SK-MEL-5 (cell line): ENCODE measurements at regions not wholly inside any gene's neighbourhood (a gene's known extent, or its start where the extent isn't known, plus 50 kb on each side); places are given as distances from the start of the nearest gene placed in this dataset.

Experiments
- DNase-seq: peaks from one replicate; pipeline ENCODE4 v3.0.0-alpha.2; 2016; ENCODE audit warnings: low read depth, low spot score
- in situ Hi-C: cut with HindIII; loops from 2 replicates; pipeline ENCODE4 v1.10.0; 2016; ENCODE audit warnings: low sequenced_read_pairs, high pct_unique_total_duplicates, low pct_unique_long_range_greater_than_20kb

- DNase-seq = no peak
- in situ Hi-C loops = no loop called here
These were observed 105.1 kb upstream of the ZNF507 start for GRCh38 chr19:32240316-32240715.

GRCh38 chr19:32241306-32241705 lies 104.1 kb upstream of the ZNF507 start:
- in situ Hi-C loops = no loop called here
- no peak for DNase-seq

DNA sequence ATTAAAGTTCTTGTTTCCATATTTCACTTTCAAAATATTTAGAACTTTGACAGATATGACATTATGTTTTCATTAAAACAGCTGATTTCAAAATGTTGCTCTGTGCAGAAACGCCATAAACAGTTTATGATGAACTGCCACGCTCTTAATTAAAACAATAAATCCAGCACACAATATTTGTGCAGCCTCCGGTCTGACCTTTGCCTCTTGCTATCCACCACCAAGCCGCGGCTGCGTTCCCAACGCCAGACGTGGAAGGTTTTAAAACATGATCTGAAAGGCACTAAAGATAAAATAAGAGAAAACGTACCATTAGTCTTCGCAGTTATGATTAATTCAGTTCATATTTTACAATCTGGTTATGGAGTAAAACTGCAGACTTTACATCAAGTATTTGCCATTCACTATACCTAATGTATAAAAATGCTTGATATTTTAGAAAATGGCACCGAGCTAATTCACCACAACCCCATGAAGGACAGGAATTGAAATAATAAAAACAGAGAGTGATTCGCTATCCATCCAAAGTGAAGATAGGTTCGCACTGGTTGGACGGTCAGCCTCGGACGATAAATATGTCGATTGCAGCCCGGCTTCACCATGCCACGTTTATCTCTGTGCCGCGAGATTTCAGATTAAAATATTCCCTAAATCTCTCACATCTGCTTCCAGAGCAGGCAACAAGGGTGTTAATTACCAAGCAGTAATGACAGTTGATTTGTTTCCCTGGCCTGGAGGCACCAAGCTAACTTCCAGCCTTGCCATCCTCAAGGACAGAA lies 103.3 kb upstream of the ZNF507 start:
- in situ Hi-C loops = no loop called here
- no peak for DNase-seq

GRCh38 chr19:32246006-32246405 lies 99.4 kb upstream of the ZNF507 start:
- DNase-seq = no peak
- in situ Hi-C loops = no loop called here

- DNase-seq = no peak
- in situ Hi-C loops = no loop called here
These were observed 93.6 kb upstream of the ZNF507 start for GRCh38 chr19:32251634-32252332.

GRCh38 chr19:32252333-32252669 lies 93.1 kb upstream of the ZNF507 start:
- DNase-seq = no peak
- in situ Hi-C loops = no loop called here

DNA sequence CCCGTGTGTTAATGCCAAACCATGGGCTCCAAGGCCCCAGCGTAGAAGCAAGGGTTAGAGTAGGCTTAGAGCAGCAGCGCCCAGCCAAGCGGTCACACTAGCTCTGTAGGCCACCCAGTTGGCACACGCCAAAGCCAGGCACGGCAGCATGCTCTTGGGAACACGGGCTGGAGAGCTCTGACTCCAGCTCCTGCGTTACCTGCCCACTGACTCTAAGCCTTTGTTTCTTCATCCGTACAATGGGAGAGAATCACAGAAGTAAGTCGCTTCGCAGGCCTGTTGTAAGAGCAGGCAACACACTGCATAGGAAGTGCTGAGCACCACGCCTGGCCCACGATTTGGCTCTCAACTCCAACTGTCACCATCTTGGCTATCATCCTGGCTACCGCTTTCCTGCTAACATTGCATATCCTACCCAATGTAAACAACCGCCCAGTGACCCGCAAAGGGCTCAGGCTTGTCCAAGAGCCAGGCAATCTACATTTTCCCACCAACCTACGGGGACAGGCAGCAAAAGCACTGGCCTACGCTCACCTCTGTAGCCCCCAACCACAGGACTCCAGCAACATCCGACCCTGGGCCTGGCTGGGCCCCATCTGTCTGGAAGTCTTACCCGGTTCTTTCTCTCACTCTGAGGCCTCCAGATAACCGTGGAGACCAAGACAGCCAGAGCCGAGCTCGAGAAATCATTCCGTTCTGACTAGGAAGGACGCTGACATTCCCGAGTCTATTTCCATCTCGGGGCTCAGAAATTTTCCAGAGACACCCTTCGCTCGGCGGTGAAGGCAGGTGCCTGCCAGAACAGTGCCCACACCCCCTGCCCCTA lies 91.5 kb upstream of the ZNF507 start:
- in situ Hi-C loops = no loop called here
- DNase-seq = no peak

GRCh38 chr19:32254509-32254890 lies 90.9 kb upstream of the ZNF507 start:
- no peak for DNase-seq
- in situ Hi-C loops = no loop called here

GRCh38 chr19:32255536-32256295 lies 89.7 kb upstream of the ZNF507 start:
- in situ Hi-C loops = no loop called here
- DNase-seq = no peak

- in situ Hi-C loops = no loop called here
- DNase-seq = no peak
These were observed 89.0 kb upstream of the ZNF507 start for GRCh38 chr19:32256341-32256975.

GRCh38 chr19:32257326-32258073 lies 87.9 kb upstream of the ZNF507 start:
- no peak for DNase-seq
- in situ Hi-C loops = no loop called here

DNA sequence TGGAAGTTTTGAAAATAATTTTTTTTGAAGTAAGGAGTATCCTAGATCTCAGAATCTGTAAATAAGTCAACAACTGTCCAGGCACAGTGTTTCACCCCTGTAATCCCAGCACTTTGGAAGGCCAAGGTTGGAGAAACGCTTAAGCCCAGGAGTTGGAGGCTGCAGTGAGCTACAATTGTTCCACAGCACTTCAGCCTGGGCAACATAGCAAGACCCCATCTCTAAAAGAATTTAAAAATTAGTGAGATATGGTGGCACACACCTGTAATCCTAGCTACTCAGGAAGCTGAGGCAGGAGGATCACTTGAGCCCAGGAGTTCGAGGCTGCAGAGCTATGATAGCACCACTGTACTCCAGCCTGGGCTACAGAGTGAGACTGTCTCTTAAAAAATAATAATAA lies 87.2 kb upstream of the ZNF507 start:
- in situ Hi-C loops = no loop called here
- DNase-seq = no peak

GRCh38 chr19:32264568-32264967 lies 80.8 kb upstream of the ZNF507 start:
- in situ Hi-C loops = no loop called here
- DNase-seq = no peak

DNA sequence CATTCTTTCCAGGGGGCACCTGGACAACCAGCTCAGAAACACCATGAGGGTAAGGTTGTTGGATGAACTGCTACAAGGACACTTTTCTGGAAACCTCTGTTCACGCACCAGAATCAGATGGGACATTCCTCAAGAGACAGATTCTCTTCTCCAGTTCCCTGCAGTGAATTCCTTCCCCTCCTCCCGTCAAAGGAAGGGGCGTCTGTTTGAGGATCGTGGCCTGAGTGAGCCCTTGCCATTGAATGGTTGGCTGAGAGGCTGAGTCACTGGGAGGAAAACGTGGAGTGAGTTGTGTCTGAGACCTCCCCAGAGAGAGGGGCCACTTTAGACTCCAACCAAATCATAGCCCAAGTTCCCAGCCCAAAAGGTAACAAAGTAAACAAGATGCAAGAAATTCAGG lies 79.4 kb upstream of the ZNF507 start:
- in situ Hi-C loops = no loop called here
- DNase-seq = no peak

DNA sequence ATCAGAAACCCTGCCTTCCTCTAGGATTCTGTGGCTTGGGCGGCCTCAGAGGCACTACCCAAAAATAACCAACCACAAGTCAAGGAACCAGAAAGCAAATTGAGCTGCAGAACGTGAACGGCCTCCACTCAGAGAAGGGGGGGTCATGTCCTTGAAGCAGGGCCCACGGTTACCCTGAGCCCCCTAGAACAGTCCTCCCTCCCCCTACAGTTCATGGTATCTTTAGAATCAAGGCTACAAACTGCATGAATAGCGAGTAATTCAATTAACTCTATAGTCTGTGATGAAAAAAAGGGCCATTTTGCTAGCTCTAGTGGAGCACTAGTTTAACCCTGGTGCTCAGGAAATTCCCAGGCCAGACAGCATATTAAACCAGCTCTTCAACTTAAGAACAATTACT lies 79.0 kb upstream of the ZNF507 start:
- in situ Hi-C loops = no loop called here
- DNase-seq = no peak

GRCh38 chr19:32268381-32268780 lies 77.0 kb upstream of the ZNF507 start:
- in situ Hi-C loops = no loop called here
- DNase-seq = peak; percentile 32

DNA sequence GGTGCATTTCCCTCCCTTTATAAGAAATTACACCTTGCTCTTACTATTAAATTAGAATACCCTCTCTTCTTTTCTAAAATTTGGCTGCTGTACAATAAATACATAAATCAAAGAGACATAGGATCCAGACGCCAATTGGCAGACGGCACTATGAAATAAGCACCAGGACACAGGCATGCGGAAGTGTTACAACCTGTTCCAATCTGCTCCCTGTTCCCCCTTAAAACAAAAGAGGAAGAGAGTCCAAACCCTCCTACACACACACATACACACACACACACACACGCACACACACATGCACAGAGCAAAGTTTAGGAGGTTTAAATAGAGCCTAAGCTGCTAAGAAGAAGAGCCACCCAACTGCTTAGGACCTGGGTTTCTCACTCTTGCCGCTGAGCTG lies 75.6 kb upstream of the ZNF507 start:
- DNase-seq = no peak
- in situ Hi-C loops = no loop called here
